ENCODE measurements at regions not wholly inside any gene's neighbourhood (a gene's known extent, or its start where the extent isn't known, plus 50 kb on each side); places are given as distances from the start of the nearest gene placed in this dataset.

GRCh38 chr12:64955746-64956145, 131.3 kb downstream of the TBC1D30 start:
- TF ChIP-seq SIN3A (IDR thresholded peaks at IDR 0.05; ENCODE audit: borderline replicate concordance, insufficient read depth, low read length) (no peak), TAF1 (IDR thresholded peaks at IDR 0.05; ENCODE audit: borderline replicate concordance, insufficient read depth, low read length) (no peak), POLR2AphosphoS5 (IDR thresholded peaks at IDR 0.05; ENCODE audit: low read depth, low read length) (no peak)
